Fibroblast of lung (primary cell): ENCODE measurements at regions not wholly inside any gene's neighbourhood (a gene's known extent, or its start where the extent isn't known, plus 50 kb on each side); places are given as distances from the start of the nearest gene placed in this dataset.

ENCODE experiments used
- EZH2 ChIP-seq: IDR thresholded peaks from 2 replicates; pipeline ENCODE4 v1.5.1; 2012; ENCODE audit warnings: low read length, control low read depth, mild to moderate bottlenecking; ENCODE audit errors: missing control alignments
- TF ChIP-seq, protein P1 (sequence below), 2 donors: IDR thresholded peaks in 1 of 2; conservative IDR thresholded peaks in 1 of 2; 1 replicate in 1 of 2; 2 replicates in 1 of 2; pipeline ENCODE4 v1.5.1; 2011 to 2012; ENCODE audit warnings: low read length in 2 of 2, control low read depth in 1 of 2, inconsistent platforms in 1 of 2, low read depth in 1 of 2, mild to moderate bottlenecking in 1 of 2

- TF ChIP-seq, protein P1, sequence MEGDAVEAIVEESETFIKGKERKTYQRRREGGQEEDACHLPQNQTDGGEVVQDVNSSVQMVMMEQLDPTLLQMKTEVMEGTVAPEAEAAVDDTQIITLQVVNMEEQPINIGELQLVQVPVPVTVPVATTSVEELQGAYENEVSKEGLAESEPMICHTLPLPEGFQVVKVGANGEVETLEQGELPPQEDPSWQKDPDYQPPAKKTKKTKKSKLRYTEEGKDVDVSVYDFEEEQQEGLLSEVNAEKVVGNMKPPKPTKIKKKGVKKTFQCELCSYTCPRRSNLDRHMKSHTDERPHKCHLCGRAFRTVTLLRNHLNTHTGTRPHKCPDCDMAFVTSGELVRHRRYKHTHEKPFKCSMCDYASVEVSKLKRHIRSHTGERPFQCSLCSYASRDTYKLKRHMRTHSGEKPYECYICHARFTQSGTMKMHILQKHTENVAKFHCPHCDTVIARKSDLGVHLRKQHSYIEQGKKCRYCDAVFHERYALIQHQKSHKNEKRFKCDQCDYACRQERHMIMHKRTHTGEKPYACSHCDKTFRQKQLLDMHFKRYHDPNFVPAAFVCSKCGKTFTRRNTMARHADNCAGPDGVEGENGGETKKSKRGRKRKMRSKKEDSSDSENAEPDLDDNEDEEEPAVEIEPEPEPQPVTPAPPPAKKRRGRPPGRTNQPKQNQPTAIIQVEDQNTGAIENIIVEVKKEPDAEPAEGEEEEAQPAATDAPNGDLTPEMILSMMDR (conservative IDR thresholded peaks at IDR 0.05 in 1 of 2, IDR thresholded peaks at IDR 0.05 in 1 of 2; ENCODE audit: low read depth in 1 of 2, low read length in 2 of 2): no peak
- TF ChIP-seq EZH2: no peak
Observed at GRCh38 chr9:99720455-99721050, 101.1 kb upstream of the NR4A3 start.
